RWPE2 (cell line): ENCODE measurements at regions not wholly inside any gene's neighbourhood (a gene's known extent, or its start where the extent isn't known, plus 50 kb on each side); places are given as distances from the start of the nearest gene placed in this dataset.

ENCODE experiments used
- ATAC-seq: fragments of 200-7000 bp; cut with Tn5 transposase; 3 replicates; pipeline ENCODE4 v1.9.1; 2021; ENCODE audit warnings: low read depth
- DNase-seq: peaks from one replicate; pipeline ENCODE4 v3.0.0-alpha.2; 2020; ENCODE audit warnings: low spot score
- H3K27ac ChIP-seq: fragments of 450-650 bp; 2 replicates; pipeline ENCODE4 v1.5.1; 2017; ENCODE audit warnings: mild to moderate bottlenecking; ENCODE audit not compliant: poor library complexity, severe bottlenecking
- H3K27me3 ChIP-seq: fragments of 250-450 bp; sonication (Bioruptor Pico); 2 replicates; pipeline ENCODE4 v1.5.1; 2021; ENCODE audit warnings: mild to moderate bottlenecking, moderate library complexity; ENCODE audit not compliant: insufficient read depth, poor library complexity, severe bottlenecking
- H3K36me3 ChIP-seq: fragments of 250-450 bp; sonication (Bioruptor Pico); 2 replicates; pipeline ENCODE4 v1.5.1; 2020; ENCODE audit warnings: low read depth, mild to moderate bottlenecking, moderate library complexity
- H3K4me1 ChIP-seq: fragments of 250-450 bp; sonication (Bioruptor Pico); 2 replicates; pipeline ENCODE4 v1.5.1; 2021; ENCODE audit warnings: mild to moderate bottlenecking, moderate library complexity; ENCODE audit not compliant: insufficient read depth, poor library complexity, severe bottlenecking
- H3K4me3 ChIP-seq: fragments of 250-450 bp; sonication (Bioruptor Pico); 2 replicates; pipeline ENCODE4 v1.5.1; 2021; ENCODE audit warnings: mild to moderate bottlenecking, moderate library complexity; ENCODE audit not compliant: severe bottlenecking
- H3K9me3 ChIP-seq: fragments of 250-450 bp; sonication (Bioruptor Pico); 2 replicates; pipeline ENCODE4 v1.5.1; 2021; ENCODE audit warnings: mild to moderate bottlenecking, moderate library complexity; ENCODE audit not compliant: severe bottlenecking
- CTCF ChIP-seq: fragments of 450-650 bp; IDR thresholded peaks from one replicate; pipeline ENCODE4 v1.5.1; 2017; ENCODE audit warnings: mild to moderate bottlenecking, moderate library complexity; ENCODE audit not compliant: poor library complexity, severe bottlenecking

DNA sequence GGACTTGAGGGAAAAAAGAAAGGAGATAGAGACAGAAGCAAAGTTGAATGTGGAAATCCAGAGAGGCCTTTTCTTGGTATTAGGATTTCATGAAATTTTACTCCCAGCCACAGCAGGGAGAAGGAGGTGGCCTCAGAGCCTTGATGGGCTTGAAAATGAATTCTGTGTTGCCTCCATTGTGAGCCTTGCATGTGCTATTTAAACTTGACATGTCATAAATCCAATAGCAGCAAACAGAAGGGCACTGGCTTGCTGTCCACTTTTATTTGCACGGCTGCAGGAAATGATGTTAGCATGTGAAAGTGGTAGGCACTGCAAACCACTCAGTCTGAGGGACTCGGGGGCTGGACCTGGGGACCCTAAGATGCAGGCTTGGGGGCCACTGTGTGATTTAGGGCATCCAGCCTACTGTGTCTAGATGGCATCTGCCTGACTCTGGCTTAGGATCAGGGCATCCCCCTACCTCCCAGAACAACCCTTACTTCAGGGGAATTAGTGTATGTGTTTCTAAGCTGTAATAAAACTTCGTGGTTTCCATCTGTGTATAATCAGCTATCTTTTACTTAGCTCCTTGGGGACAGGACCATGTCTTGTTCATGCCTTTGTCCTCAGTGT is 139.1 kb upstream of the SKOR2 start:
- Histone ChIP-seq H3K36me3 (no peaks in the 10 kb centered on the region), H3K27me3 (no peaks in the 10 kb centered on the region), H3K4me3 (no peak overlapping the region), H3K27ac (no peak overlapping the region), H3K4me1 (no peaks in the 10 kb centered on the region), H3K9me3 (no peaks in the 10 kb centered on the region)
- ATAC-seq: no peak
- no peak for DNase-seq
- TF ChIP-seq CTCF: no peak

GRCh38 chr18:47389210-47389609 is 137.8 kb upstream of the SKOR2 start:
- TF ChIP-seq CTCF: no peak
- no peak overlapping the region for H3K4me3 ChIP-seq
- no peaks in the 10 kb centered on the region for H3K36me3 ChIP-seq
- DNase-seq: no peak
- ATAC-seq: no peak
- no peaks in the 10 kb centered on the region for H3K4me1 ChIP-seq
- no peaks in the 10 kb centered on the region for H3K27me3 ChIP-seq
- no peaks in the 10 kb centered on the region for H3K9me3 ChIP-seq
- H3K27ac ChIP-seq: no peak overlapping the region

- Histone ChIP-seq H3K27me3 (no peaks in the 10 kb centered on the region), H3K4me1 (no peaks in the 10 kb centered on the region), H3K27ac (no peak overlapping the region), H3K4me3 (no peak overlapping the region), H3K9me3 (no peaks in the 10 kb centered on the region), H3K36me3 (no peaks in the 10 kb centered on the region)
- no peak for DNase-seq
- TF ChIP-seq CTCF: no peak
- ATAC-seq: no peak
Measured at GRCh38 chr18:47387864-47388263, 136.4 kb upstream of the SKOR2 start.

DNA sequence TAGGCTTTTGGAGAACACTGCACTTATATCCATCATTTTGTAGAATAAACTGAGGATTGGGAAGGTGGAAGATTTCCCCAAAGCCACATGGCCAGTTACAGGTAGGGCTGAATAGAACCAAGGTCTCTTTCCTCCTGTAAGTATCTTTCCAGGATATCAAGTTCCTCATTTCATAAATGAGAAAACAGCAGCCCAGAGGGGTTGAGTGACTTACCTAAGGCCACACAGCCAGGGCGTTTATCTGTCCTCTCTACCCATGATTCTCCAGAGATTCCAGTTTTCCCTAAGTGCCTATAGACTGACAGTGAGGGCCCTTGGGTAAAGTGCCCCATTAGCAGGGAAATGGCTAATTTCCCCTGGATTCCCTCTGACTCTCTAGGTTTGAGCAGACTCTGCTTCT is 132.3 kb upstream of the SKOR2 start:
- H3K9me3 ChIP-seq: no peaks in the 10 kb centered on the region
- H3K4me1 ChIP-seq: no peaks in the 10 kb centered on the region
- no peak for TF ChIP-seq CTCF
- H3K36me3 ChIP-seq: no peaks in the 10 kb centered on the region
- no peak overlapping the region for H3K4me3 ChIP-seq
- no peak for ATAC-seq
- DNase-seq: no peak
- H3K27me3 ChIP-seq: no peaks in the 10 kb centered on the region
- no peak overlapping the region for H3K27ac ChIP-seq

DNA sequence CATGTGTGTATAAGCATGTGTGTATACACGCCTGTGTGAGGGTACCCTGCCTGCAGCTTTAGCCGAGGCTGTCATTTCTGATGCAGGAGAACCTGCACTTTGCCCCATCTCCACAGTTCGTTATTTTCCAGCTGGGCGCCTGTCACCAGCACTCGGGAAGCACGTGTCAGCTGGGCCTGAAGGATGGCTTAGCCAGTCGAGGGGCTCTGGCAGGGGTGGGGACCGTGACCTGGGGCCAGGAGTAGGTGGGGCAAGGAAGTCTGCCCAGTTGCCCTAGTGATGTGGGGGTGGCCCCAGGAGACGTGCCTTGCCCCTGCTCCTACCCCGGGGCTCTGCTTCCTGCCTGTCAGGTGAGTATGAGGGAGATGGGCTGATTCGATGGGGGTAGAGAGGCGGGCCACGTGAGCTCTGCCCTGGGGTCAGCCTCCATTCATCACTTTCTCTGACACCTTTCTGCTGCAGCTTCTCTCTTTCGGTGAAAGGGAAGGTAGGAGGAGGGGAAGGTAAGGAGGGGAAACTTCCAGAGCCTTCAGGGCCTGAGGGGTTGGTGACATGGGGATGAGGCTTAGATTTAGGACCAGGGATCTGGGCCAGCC is 130.6 kb upstream of the SKOR2 start:
- H3K36me3 ChIP-seq: no peaks in the 10 kb centered on the region
- no peak overlapping the region for H3K27ac ChIP-seq
- TF ChIP-seq CTCF: no peak
- ATAC-seq (no peak), DNase-seq (no peak)
- H3K27me3 ChIP-seq: no peaks in the 10 kb centered on the region
- H3K4me3 ChIP-seq: no peak overlapping the region
- no peaks in the 10 kb centered on the region for H3K4me1 ChIP-seq
- no peaks in the 10 kb centered on the region for H3K9me3 ChIP-seq
